Jurkat, Clone E6-1 (cell line): ENCODE measurements at regions not wholly inside any gene's neighbourhood (a gene's known extent, or its start where the extent isn't known, plus 50 kb on each side); places are given as distances from the start of the nearest gene placed in this dataset.
"Not testable (repeated sequence)": the region's sequence is repeated elsewhere in the genome, so short reads cannot be mapped to it uniquely, and the experiment has no call there.

Source experiments
- DNase-seq: peaks from one replicate; pipeline ENCODE4 v3.0.0-alpha.2; 2011; ENCODE audit warnings: low read depth, low spot score
- H3K4me3 ChIP-seq: 2 replicates; pipeline ENCODE4 v1.5.1; 2011; ENCODE audit warnings: mild to moderate bottlenecking, low read length, control low read depth, moderate library complexity

DNA sequence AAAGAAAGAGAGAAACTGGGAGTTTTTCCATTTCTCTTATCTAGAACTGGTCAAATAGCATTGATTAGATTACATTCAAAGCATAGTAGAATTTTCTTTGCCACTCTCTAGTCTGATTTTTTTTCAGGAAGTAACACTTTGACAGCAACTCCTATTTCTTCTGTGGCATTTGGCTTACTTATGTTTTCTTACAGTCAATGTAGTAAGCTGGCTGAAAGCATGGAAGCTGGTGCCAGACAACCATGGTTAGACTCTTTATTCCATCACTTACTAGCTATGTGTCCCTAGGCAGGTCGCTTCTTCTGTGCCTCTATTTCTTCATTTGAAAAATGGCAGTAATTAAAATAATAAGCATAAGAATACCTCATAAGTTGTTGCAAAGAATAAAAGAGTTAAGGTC is 54.2 kb upstream of the OPRM1 start:
- no peak for DNase-seq
- no peak overlapping the region for H3K4me3 ChIP-seq

DNA sequence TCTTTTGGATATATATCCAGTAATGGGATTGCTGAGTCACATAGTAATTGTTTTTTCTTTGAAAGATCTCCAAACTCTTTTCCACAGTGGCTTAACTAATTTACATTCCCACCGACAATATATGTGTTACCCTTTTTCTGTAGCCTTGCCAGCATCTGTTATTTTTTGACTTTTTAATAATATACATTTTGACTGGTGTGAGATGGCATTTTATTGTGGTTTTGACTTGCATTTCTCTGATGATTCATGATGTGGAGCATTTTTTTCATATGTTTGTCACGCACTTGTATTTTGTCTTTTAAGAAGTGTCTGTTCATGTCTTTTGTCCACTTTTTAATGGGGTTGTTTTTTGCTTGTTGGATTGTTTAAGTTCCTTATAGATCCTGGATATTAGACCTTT is 58.9 kb upstream of the OPRM1 start:
- no peak for DNase-seq
- H3K4me3 ChIP-seq, result no peak overlapping the region

DNA sequence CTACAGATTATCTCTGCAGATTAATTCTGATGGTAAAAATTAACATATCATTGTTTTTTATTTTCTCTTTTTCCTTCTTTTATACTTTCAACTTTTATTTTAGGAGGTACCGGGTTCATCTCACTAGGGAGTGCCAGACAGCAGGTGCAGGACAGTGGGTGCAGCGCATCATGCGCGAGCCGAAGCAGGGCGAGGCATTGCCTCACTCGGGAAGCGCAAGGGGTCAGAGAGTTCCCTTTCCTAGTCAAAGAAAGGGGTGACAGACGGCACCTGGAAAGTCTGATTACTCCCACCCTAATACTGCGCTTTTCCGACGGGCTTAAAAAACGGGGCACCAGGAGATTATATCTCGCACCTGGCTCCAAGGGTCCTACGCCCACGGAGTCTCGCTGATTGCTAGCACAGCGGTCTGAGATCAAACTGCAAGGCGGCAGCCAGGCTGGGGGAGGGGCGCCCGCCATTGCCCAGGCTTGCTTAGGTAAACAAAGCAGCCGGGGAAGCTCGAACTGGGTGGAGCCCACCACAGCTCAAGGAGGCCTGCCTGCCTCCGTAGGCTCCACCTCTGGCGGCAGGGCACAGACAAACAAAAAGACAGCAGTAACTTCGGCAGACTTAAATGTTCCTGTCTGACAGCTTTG is 60.0 kb upstream of the OPRM1 start:
- not testable (repeated sequence) for H3K4me3 ChIP-seq

DNA sequence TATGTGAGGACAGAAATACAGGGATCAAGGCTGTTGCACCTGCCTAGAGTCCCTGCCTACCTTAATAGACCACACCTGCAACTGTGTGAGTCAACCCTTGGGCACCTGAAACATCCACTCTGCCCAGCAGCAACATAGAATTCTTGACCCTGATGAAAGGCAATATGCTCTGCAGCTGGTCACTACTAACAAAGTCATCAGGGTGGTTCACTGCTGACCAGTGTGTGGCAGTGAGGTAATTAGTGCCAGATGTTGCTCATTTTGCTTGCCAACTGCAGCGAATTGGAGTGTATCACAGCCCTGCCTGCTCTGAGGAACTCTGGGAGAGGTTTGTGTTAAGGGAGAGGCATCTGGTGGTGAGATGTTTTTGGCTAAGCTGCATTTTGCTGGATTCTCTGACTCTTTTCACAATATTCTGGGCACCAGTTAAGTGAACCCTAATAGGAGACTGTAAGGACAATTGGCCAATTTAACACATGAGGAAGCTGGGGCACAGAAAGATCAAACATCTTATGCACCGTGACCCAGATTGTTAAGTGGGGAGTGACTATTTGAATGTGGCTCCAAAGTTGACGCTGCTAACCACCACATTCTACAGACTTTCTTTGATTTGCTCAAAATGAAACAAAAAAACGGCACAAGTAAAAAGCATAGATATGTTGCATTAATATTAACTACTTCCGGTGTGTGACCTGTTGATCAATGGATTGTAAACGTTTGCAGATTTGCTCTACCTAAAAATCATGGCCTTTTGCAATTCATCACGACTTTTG is 61.9 kb upstream of the OPRM1 start:
- no peak overlapping the region for H3K4me3 ChIP-seq
- no peak for DNase-seq

More for the DNA sequence above, 60.0 kb upstream of the OPRM1 start:
- DNase-seq, result not testable (repeated sequence)

DNA sequence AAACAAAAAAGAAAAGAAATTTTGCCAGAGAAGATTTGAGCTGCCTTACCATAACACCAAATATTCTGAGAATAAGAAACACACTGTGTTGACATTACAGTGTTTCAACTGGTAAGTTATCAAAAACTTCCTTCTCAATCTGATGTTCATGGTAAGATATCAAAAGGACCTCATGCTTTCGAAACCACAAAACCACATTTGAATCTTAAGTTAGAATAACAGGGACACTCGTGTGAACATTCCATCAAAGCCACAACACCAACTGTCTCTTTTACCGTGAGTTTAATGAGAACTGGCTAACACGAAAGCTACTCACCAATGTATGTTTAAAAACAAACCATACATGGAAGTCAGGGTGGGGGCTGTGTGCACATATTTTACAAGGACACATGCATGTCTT is 73.0 kb upstream of the OPRM1 start:
- no peak overlapping the region for H3K4me3 ChIP-seq
- DNase-seq, result peak; percentile 69

DNA sequence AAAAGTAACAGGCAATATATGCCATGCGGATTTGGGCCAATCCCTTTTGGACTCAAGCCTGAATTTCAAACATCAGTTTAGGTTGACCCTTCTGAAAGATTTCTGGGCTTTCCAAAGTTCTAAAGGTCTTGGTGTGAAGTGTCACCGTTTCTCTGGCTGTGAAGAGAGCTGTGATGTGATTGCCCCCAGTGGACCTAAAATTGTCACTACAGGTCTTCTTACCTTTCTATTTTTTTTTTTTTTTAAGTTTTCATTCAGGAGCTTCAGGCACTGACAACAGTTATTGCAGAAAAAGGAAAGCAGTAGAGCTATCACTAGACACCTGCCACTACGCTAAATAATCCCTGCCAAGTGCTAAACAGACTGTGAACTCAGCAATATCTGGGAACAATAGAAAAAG is 75.7 kb upstream of the OPRM1 start:
- H3K4me3 ChIP-seq, result no peak overlapping the region

DNA sequence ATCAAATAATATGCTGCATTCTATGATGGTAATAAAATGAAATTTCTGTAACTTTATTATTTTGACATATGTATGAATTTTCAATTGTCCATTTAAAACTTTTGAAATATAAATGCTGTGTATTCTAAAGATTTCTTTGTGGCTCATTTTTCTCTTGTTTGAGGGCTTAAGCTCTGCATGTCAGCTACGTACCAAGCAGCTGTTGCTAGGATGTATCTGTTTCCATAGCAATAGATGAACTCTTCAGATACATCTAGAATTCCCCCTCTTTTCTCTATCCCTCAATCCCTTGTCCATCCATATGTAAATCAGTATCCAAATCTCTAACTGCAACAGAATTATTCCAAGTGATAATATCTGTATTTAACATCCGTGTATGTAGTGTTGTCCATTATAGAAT is 76.5 kb upstream of the OPRM1 start:
- no peak overlapping the region for H3K4me3 ChIP-seq
- no peak for DNase-seq

More for the DNA sequence above, 75.7 kb upstream of the OPRM1 start:
- DNase-seq, result no peak

DNA sequence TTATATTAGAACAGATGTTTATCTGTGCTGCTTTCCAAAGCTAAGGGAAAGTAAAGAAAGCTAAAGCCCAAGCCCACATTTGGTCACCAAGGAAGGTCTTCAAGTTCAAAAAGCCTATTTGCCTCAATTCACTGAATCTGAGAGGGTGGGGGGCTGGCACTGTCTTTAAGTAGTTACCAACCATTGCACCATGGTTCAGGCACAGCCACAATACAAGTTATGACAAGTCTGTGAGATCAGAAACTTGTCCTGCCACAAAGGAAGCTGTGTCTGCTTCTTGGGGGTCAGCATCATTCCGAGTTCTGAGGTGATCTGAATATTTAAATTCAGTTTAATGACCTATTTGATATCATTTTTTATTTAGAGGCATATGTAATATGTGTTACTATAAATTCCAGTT is 78.3 kb upstream of the OPRM1 start:
- no peak for DNase-seq
- no peak overlapping the region for H3K4me3 ChIP-seq

DNA sequence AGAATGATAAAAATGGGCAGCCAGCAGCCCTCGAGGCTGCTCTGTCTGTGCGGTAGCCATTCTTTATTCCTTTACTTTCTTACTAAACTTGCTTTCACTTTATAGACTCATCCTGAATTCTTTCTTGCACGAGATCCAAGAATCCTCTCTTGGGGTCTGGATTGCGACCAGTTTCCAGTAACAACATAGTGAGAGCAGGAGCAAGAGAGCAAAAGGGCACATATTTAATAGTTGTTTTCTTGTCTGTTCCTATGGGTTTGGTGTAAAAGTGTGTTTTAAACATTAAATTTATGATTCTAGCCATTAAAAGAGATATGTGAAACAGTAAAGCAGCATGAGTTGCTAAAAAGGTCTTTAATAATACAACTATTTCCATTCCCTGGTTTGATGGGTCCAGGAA is 78.8 kb upstream of the OPRM1 start:
- no peak for DNase-seq
- H3K4me3 ChIP-seq, result no peak overlapping the region

DNA sequence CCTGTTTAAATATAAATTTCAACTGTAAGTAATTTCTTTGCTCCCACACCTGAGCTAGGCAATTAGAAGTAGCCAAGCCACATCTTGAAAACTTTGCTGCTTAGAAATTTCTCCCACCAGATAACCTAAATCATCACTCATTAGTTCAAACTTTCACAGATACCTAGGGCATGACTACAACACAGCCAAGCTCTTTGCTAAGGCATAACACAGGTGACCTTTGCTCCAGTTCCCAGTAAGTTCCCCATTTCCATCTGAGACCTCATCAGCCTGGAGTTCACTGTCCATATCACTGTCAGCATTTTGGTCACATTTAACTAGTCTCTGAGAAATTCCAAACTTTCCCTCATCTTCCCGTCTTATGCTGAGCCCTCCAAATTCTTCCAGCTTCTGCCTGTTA is 79.8 kb upstream of the OPRM1 start:
- no peak overlapping the region for H3K4me3 ChIP-seq
- no peak for DNase-seq

DNA sequence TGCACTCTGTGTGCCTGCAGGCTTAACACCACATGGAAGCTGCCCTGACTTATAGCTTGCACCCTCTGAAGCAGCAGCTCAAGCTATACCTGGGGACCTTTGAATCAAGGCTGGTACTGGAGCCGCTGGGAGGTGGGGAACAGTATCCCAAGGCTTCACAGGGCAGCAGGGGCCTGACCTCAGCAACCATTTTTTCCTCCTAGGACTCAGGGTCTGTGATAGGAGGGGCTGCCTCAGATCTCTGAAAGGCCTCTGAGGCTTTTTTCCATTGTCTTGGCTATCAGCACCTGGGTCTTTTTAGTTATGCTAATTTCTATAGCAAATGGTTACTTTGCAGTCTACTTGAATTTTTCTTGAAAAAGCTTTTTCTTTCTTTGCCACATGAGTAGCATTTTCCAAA is 80.2 kb upstream of the OPRM1 start:
- DNase-seq, result no peak
- no peak overlapping the region for H3K4me3 ChIP-seq

DNA sequence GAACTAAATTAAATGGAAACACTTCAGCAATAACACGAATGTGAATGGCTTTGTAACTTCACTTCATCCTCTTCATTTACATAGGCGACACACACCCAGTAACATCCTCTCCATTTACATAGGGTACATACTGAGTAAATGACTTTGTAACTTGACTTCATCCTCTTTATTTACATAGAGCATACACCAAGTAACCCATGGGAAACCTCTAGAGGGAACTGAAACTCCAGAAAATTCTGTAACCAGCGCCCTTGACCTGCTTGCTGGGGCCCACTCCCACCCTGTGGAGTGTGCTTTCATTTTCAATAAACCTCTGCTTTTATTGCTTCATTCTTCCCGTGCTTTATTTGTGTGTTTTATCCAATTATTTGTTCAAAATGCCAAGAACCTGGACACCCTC is 81.6 kb upstream of the OPRM1 start:
- DNase-seq, result no peak

DNA sequence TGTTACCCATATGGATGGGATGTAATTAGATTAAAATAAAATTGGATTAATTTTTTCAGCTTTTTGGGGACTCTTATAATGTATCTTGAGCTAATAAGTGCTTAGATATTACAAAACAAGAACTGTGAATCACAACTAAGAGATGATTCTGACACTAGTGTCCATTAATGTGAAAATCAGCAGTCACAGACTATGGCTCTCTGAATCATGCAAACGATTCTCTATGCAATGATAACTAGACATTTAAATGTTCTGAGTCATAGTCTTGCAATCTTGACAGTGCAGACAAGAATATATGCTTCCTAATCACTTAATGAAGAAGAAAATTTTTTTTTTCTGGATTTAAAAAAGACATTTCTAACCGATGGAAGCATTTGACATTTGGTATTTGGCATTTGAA is 82.2 kb upstream of the OPRM1 start:
- no peak for DNase-seq
- no peak overlapping the region for H3K4me3 ChIP-seq

More for the DNA sequence above, 81.6 kb upstream of the OPRM1 start:
- H3K4me3 ChIP-seq, result no peak overlapping the region

DNA sequence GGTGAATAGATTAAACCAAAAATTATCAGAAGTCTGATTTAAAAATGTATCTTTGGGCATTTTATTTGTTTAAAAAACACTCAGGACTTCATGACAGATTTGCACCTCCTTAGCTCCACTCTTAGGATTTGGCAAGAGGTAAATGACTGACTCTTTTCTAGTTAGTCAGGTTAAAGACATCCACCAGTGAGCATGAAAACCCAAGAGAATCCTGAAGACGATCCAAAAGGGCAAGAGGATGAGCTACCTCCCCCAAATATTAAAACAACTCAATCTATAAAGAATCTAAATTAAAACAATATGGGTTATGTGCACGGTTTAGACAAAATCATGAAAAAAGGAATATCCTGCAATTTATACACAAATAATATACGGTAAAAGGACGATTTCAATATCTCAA is 89.4 kb upstream of the OPRM1 start:
- H3K4me3 ChIP-seq, result no peak overlapping the region
- DNase-seq, result no peak

DNA sequence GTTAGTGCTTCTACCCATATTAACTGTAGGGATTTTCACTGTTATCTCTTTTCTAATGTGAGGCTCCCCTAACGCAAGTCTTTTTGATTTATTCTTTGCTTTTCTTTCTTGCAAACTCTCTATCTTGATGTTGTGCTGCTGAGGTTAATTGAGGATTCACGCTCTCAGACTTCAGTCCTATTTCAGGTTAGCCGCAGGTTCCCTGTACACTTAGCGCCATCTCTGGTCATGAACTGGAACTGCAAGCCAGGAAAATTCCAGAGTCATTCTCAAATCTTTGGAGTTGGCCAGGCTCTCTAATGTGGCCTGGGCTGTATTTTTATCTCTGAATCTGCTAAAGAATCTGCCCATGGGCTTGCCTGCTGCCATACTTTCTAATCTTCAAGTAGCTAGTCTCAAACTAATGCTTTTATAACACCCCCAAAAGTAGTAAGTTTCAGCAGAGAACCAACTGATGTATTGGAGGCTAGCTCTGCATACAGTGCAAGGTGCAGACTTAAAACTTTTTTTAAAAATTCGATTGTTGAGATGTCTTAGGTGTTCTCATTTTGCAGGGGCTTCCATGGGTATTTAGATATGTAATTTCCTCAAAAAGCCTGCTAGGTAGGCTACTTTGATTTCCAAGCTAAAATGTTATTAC is 91.1 kb upstream of the OPRM1 start:
- peak; percentile 5 for DNase-seq
- H3K4me3 ChIP-seq, result no peak overlapping the region

DNA sequence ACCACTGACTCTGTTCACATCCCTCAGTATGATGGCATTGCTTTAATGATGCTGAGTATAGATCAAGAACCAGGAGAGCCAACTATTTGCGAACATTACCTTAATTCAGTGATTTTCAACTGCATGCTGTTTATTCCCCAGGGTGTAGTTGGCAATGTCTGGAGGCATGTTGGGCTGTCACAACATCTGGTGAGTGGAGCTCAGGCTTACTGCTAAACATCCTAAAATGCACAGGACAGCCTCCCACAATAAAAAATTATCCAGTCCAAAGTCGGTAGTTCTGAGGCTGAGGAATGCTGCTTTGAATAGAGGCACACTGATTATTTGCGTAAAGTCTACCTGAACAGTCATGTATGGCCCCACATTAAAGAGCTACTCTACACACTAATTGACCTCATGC is 94.8 kb upstream of the OPRM1 start:
- no peak for DNase-seq
- H3K4me3 ChIP-seq, result no peak overlapping the region

DNA sequence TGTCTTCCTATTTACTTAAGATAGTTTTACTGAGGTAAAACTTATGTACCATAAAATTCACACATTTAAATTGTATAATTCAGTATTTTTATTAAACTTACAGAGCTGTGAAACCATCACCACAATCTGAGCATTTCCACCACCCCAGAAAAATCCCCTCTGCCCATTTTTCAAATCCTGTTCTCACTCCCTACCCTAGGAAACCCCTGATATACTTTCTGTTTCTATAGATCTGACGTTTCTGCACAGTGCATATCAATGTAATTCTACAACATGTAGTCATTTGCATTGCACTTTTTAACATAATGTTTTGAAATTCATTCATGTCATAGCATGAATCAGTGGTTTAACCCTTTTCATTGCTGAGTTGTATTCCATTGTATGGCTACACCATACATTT is 96.7 kb upstream of the OPRM1 start:
- H3K4me3 ChIP-seq, result no peak overlapping the region

DNA sequence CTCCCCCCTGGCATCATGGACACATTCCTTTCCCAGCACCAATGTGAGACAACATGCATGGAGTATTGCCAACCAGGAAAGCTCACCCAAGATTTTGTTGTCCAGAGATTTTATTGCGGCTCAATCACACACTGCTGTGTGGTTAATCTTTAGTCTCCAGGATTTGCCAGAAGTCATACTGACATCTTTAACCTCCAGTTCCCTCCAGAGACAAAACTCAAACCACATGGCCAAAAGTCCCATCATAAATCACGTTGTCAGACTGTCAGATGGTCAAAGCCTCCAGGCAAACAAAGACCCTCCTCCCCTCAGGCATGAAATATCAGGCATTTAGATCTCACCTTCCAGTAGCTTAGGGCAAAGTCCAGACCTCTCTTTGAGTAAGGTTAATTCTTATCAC is 97.3 kb upstream of the OPRM1 start:
- no peak for DNase-seq
- H3K4me3 ChIP-seq, result no peak overlapping the region

More for the DNA sequence above, 96.7 kb upstream of the OPRM1 start:
- DNase-seq, result no peak

DNA sequence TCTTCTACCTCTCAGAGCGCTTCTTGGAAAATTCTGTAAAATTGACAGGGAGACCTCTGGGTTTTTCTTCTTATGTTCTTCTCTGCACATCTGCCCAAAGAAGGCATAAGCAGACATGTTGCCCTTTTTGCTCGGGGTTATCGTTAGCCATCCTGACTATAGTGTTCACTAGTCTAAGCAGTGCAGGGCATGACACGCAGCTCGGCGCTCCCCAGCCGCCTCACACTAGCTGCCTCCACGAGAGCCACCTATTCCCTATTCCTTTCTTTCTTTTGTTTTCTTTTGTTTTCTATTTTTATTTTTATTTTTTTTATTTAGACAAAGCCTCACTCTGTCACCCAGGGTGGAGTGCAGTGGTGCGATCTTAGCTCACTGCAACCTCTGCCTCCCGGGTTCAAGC is 100.2 kb upstream of the OPRM1 start:
- DNase-seq, result no peak
- H3K4me3 ChIP-seq, result no peak overlapping the region

DNA sequence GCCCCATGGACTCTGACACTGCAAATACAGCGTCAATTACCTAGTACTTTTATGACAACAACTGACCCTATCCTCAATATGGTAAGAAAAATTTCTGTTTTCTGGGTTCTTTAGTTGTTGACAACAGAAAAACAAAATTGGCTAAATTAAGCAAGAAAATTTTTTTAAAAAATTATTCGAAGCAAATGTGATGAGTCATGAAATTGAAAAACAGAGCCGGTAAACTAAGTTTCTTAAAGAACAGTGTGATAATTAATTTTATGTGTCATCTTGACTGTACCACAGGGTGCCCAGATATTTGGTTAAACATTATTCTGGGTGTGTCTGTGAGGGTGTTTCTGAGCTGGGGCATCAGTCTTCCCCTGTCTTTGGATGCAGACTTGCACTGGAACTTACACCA is 107.6 kb upstream of the OPRM1 start:
- H3K4me3 ChIP-seq, result no peak overlapping the region

DNA sequence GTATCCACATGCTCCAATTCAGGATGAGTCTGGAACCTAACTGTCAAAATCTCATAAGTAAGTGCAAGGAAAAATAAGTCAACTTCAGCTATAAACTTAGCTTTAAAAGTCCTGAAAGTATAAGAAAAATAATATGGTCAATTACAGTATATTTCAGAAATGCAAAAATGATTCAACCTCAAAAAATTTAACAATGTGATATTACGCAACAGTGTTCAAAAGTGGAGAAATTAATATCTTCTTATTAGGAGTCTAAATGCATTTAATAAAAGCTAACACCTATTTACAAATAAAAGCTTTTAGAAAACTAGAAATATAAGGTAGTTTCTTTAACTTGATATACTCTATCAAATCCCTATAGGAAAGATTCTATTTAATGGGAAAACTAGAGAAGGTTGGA is 111.2 kb upstream of the OPRM1 start:
- H3K4me3 ChIP-seq, result no peak overlapping the region
- no peak for DNase-seq

More for the DNA sequence above, 107.6 kb upstream of the OPRM1 start:
- DNase-seq, result no peak
